ENCODE measurements at regions not wholly inside any gene's neighbourhood (a gene's known extent, or its start where the extent isn't known, plus 50 kb on each side); places are given as distances from the start of the nearest gene placed in this dataset.

DNA sequence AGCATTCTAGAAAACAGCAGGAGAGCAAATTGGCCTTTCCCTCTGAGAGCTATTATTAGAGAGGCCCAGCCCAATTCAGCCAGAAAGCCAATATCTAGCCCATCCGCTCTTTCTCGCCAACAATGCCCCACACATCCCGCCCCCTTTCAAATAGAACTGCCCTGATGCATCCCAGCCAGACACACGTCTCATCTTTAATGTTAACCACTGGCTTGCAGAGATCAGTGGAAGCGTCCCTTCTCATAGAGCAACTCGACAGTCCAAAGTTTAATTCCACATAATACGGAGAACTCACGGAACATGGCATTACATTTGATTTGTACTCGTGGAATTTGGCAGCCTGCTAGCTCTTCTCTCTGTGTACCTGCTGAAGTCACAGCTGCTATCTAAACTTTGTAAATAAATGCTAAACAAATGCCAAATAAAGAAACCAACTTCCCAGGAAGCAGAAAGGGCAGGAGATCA, 304.4 kb downstream of the DHX15 start:
- TF ChIP-seq FOS (IDR thresholded peaks at IDR 0.05; ENCODE audit: extremely low read depth, insufficient read length), result no peak
- TF ChIP-seq, protein P1, sequence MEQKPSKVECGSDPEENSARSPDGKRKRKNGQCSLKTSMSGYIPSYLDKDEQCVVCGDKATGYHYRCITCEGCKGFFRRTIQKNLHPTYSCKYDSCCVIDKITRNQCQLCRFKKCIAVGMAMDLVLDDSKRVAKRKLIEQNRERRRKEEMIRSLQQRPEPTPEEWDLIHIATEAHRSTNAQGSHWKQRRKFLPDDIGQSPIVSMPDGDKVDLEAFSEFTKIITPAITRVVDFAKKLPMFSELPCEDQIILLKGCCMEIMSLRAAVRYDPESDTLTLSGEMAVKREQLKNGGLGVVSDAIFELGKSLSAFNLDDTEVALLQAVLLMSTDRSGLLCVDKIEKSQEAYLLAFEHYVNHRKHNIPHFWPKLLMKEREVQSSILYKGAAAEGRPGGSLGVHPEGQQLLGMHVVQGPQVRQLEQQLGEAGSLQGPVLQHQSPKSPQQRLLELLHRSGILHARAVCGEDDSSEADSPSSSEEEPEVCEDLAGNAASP (IDR thresholded peaks at IDR 0.05), result no peak
- TF ChIP-seq ZNF239 (CRISPR knock-in tag; IDR thresholded peaks at IDR 0.05), result no peak
- no peak for TF ChIP-seq NBN (IDR thresholded peaks at IDR 0.05; ENCODE audit: low read depth)
- no peak for TF ChIP-seq FOXP1 (CRISPR knock-in tag; IDR thresholded peaks at IDR 0.05)
- TF ChIP-seq, protein P2, sequence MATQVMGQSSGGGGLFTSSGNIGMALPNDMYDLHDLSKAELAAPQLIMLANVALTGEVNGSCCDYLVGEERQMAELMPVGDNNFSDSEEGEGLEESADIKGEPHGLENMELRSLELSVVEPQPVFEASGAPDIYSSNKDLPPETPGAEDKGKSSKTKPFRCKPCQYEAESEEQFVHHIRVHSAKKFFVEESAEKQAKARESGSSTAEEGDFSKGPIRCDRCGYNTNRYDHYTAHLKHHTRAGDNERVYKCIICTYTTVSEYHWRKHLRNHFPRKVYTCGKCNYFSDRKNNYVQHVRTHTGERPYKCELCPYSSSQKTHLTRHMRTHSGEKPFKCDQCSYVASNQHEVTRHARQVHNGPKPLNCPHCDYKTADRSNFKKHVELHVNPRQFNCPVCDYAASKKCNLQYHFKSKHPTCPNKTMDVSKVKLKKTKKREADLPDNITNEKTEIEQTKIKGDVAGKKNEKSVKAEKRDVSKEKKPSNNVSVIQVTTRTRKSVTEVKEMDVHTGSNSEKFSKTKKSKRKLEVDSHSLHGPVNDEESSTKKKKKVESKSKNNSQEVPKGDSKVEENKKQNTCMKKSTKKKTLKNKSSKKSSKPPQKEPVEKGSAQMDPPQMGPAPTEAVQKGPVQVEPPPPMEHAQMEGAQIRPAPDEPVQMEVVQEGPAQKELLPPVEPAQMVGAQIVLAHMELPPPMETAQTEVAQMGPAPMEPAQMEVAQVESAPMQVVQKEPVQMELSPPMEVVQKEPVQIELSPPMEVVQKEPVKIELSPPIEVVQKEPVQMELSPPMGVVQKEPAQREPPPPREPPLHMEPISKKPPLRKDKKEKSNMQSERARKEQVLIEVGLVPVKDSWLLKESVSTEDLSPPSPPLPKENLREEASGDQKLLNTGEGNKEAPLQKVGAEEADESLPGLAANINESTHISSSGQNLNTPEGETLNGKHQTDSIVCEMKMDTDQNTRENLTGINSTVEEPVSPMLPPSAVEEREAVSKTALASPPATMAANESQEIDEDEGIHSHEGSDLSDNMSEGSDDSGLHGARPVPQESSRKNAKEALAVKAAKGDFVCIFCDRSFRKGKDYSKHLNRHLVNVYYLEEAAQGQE (IDR thresholded peaks at IDR 0.05; ENCODE audit: borderline replicate concordance), result no peak
- TF ChIP-seq, protein P2 (CRISPR knock-in tag; IDR thresholded peaks at IDR 0.05; ENCODE audit: low read depth), result no peak
- TF ChIP-seq RAD51 (IDR thresholded peaks at IDR 0.05; ENCODE audit: borderline replicate concordance, low read depth), result no peak
- no peak for TF ChIP-seq NONO (IDR thresholded peaks at IDR 0.05; ENCODE audit: low read depth in 2 of 2, low read length in 1 of 2)
